ENCODE measurements at regions not wholly inside any gene's neighbourhood (a gene's known extent, or its start where the extent isn't known, plus 50 kb on each side); places are given as distances from the start of the nearest gene placed in this dataset.

DNA sequence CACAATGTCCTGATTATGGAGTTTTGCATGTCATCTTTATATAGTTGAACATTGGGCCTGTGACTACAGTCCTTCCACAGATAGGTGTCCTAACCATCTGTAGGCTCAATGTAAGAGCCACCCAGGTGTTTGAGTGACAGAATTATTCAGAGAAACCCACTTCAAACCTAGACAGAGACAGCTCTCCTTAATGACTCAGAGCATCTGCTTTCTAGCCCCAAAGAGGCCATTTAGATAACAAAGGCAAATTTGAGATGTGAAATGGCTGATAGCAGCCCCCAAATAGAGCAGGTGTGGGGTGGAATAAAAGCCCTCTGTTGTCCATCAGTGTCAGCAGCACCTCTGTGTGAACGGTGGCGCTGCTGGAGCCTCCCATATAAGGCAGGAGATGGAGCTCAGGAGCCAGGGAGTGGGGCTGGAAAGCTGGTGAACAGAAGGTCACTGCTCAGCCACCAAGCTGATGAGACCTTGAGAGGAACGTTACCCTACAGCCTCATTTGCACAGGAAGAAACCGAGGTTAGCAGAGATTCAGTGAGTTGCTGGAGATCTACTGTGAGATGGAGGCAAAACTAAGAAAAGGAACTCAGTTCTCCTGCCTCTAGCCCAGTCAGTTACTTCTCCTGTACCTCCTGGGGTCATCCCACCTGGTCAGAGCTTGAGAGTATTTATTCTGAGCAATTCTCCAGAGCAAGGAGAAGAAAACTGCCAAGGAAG, 153.3 kb upstream of the LNX1 start:
- intact Hi-C loops (cut with DNase I; ENCODE audit: low total_unique reads): no loop called here
- no peaks in the 10 kb centered on the region for H3K36me3 ChIP-seq
- H3K9me3 ChIP-seq: no peaks in the 10 kb centered on the region
- H3K27ac ChIP-seq: no peak overlapping the region
- TF ChIP-seq, protein P1, sequence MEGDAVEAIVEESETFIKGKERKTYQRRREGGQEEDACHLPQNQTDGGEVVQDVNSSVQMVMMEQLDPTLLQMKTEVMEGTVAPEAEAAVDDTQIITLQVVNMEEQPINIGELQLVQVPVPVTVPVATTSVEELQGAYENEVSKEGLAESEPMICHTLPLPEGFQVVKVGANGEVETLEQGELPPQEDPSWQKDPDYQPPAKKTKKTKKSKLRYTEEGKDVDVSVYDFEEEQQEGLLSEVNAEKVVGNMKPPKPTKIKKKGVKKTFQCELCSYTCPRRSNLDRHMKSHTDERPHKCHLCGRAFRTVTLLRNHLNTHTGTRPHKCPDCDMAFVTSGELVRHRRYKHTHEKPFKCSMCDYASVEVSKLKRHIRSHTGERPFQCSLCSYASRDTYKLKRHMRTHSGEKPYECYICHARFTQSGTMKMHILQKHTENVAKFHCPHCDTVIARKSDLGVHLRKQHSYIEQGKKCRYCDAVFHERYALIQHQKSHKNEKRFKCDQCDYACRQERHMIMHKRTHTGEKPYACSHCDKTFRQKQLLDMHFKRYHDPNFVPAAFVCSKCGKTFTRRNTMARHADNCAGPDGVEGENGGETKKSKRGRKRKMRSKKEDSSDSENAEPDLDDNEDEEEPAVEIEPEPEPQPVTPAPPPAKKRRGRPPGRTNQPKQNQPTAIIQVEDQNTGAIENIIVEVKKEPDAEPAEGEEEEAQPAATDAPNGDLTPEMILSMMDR (IDR thresholded peaks at IDR 0.05): no peak
- DNase-seq: no peak
- no peaks in the 10 kb centered on the region for H3K27me3 ChIP-seq
- H3K4me1 ChIP-seq: no peaks in the 10 kb centered on the region
- no peak overlapping the region for H3K4me3 ChIP-seq

DNA sequence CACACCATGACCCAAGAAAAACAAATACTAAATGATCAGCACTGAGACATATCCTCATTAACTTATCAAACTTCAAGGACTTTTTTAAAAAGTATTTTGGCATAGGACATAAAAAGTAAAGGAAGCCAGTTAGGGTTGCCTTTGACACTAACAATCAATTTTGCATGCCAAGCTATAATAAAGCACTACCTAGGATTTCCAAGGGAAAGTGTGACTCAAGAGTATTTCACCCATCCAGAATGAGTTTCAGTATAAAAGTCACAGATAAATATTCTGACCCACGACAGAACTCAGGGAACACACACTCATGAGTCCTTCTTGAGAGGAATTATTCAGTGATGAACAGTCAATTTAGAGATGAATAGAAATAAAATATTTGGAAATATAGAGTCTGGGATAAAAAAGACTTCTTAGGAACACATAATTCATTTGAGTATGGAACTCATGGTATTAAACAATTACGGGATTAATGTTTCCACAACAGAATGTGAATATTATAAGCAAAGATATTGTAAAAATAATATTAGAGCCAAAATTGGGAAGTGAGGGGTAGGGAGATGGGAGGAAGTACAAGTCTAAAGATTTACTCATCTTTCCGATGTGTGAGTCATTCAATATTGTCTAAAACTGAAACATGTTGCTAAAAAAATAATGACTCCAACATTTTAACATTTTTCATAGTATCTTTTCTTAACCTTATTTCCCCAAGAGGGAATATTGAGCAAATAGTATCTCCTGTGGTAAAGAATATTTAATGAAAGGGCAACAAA, 143.5 kb upstream of the LNX1 start:
- Histone ChIP-seq H3K4me1 (peaks cover 0 to 13% (median 0%) of the 10 kb centered on the region in 4 donors), H3K27me3 (no peaks in the 10 kb centered on the region), H3K9me3 (no peaks in the 10 kb centered on the region), H3K36me3 (no peaks in the 10 kb centered on the region), H3K27ac (peak overlapping the region in 1 of 2 donors; percentile 28), H3K4me3 (no peak overlapping the region)
- intact Hi-C loops (cut with DNase I; ENCODE audit: low total_unique reads): no loop called here
- DNase-seq: no peak
- TF ChIP-seq, protein P1 (IDR thresholded peaks at IDR 0.05): no peak

DNA sequence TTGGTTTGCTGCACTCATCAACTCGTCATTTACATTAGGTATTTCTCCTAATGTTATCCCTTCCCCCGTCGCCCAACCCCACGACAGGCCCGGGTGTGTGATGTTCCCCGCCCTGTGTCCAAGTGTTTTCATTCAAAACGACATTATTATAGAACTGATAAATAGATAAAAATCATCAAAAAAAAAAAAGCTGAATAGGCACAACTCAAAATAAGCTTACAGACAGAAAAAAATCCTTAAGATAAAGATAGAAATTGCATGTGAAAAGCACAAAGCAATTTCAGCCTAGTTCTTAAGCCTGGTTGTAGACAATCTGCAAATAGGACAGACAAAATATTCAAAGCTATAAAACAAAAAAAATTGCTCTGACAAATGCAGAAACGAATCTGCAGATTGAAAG, 142.9 kb upstream of the LNX1 start:
- H3K4me3 ChIP-seq: no peak overlapping the region
- no peak overlapping the region for H3K27ac ChIP-seq
- no peaks in the 10 kb centered on the region for H3K36me3 ChIP-seq
- TF ChIP-seq, protein P1 (IDR thresholded peaks at IDR 0.05): no peak
- intact Hi-C loops (cut with DNase I; ENCODE audit: low total_unique reads): no loop called here
- peaks cover 0 to 13% (median 0%) of the 10 kb centered on the region in 4 donors for H3K4me1 ChIP-seq
- no peak for DNase-seq
- no peaks in the 10 kb centered on the region for H3K9me3 ChIP-seq
- H3K27me3 ChIP-seq: no peaks in the 10 kb centered on the region

DNA sequence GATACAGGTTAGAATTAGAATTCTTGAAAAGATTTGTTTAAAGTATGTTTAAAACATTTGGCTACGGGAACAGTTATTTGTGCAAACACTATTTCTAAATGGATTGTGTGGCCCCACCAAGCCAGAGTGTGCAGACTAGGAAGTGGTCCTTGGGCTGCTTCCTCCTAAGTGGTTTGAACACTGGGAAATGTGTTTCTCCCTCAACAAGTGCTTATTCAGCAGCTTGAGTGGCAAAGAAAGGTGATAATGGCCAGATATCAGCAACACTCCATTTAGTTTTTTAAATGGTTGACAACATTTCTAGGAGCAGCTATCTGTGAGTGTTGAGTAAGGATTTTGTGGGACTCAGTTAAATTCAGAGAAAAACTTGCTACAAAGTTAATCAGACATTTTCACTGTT, 141.4 kb upstream of the LNX1 start:
- Histone ChIP-seq H3K27me3 (no peaks in the 10 kb centered on the region), H3K36me3 (no peaks in the 10 kb centered on the region), H3K27ac (no peak overlapping the region), H3K9me3 (no peaks in the 10 kb centered on the region), H3K4me3 (no peak overlapping the region), H3K4me1 (peaks cover 0 to 13% (median 0%) of the 10 kb centered on the region in 4 donors)
- no peak for DNase-seq
- TF ChIP-seq, protein P1 (IDR thresholded peaks at IDR 0.05): no peak
- intact Hi-C loops (cut with DNase I; ENCODE audit: low total_unique reads): no loop called here

DNA sequence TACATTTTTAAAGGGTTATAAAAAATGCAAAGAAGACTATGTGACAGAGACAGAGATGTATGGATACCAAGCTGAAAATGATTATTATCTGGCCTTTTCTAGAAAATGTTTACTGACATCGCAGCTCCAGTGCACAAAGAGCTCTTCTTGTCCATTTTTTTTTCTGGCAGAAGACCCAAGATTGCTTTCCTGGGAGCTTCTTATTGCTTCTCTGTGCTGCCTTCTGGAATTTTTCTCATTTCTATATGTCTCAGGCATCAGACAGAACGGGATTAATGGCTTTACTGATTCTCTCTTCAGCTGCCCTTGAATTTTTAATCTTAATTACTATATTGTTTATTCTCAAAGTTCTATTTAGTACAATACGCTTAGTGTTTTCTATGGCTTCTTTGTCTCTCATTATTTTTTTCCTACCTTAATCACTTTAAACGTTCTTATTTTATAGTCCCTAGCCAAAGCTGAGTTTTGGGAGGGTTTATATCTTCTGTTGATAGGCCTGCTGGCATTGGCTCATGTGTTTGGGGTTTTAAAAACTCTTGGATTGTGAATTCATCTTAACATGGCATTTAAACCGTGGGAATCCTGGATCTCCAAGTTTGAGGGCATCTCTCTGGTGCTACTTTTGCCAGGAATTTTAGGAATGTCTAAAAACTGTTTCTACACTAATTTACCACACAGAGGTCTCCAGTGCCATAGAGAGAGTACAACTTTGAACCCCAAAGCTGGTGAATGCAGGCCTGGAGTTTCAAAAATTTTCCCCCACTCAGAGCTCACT, 138.9 kb upstream of the LNX1 start:
- H3K36me3 ChIP-seq: no peaks in the 10 kb centered on the region
- no peak overlapping the region for H3K27ac ChIP-seq

More for the DNA sequence above, 138.9 kb upstream of the LNX1 start:
- Histone ChIP-seq H3K9me3 (no peaks in the 10 kb centered on the region), H3K4me3 (no peak overlapping the region), H3K27me3 (no peaks in the 10 kb centered on the region), H3K4me1 (peaks cover 0 to 13% (median 0%) of the 10 kb centered on the region in 4 donors)
- intact Hi-C loops (cut with DNase I; ENCODE audit: low total_unique reads): no loop called here
- TF ChIP-seq, protein P1 (IDR thresholded peaks at IDR 0.05): no peak
- no peak for DNase-seq
